Bronchial epithelial cell (primary cell): ENCODE measurements at regions not wholly inside any gene's neighbourhood (a gene's known extent, or its start where the extent isn't known, plus 50 kb on each side); places are given as distances from the start of the nearest gene placed in this dataset.
A peak's percentile ranks its signal among the peaks of the same experiment; 100 is the strongest.

Experiments used
- DNase-seq: peaks from one replicate; pipeline ENCODE4 v3.0.0-alpha.2; 2010; ENCODE audit warnings: low read depth
- FAIRE-seq: peaks from 2 replicates; lab custom pipeline; 2011; peaks lifted over from hg19 to GRCh38; lab: Jason Lieb, UNC
- H3K27me3 ChIP-seq: 2 replicates; pipeline ENCODE4 v1.5.1; 2011; ENCODE audit warnings: low read length; ENCODE audit not compliant: control insufficient read depth, insufficient read depth
- H3K36me3 ChIP-seq: 2 replicates; pipeline ENCODE4 v1.5.1; 2011; ENCODE audit warnings: low read length; ENCODE audit not compliant: control insufficient read depth, insufficient read depth
- H3K4me3 ChIP-seq: 2 replicates; pipeline ENCODE4 v1.5.1; 2011; ENCODE audit warnings: mild to moderate bottlenecking, low read depth, low read length, control low read depth
- TF ChIP-seq, protein P1 (sequence below): IDR thresholded peaks from 2 replicates; pipeline ENCODE4 v1.5.1; 2011; ENCODE audit warnings: mild to moderate bottlenecking, moderate library complexity, low read length, control low read depth, inconsistent platforms; ENCODE audit not compliant: insufficient read depth, severe bottlenecking

DNA sequence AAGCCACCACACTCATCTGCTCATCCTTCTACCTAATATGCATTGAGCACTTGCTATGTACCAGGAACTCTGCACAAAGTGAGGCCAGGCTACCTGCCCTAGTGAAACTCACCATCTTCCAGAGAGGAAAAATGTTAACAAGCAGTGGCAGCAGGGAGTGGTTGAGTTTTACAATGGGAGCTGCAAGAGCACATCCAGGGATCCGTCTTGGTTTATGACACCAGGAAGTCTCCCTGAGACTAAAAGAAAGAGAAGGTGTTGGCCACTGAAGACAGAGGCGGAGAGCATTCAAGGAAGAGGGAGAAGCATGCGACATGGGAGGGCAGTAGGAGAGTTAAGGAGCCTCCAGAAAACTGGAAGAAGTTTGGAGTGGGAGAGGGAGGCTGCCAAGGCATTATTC is 178.1 kb upstream of the CPEB2 start:
- Histone ChIP-seq H3K4me3 (no peak overlapping the region), H3K27me3 (no peaks in the 10 kb centered on the region), H3K36me3 (no peaks in the 10 kb centered on the region)
- FAIRE-seq (no peak), DNase-seq (no peak)
- TF ChIP-seq, protein P1, sequence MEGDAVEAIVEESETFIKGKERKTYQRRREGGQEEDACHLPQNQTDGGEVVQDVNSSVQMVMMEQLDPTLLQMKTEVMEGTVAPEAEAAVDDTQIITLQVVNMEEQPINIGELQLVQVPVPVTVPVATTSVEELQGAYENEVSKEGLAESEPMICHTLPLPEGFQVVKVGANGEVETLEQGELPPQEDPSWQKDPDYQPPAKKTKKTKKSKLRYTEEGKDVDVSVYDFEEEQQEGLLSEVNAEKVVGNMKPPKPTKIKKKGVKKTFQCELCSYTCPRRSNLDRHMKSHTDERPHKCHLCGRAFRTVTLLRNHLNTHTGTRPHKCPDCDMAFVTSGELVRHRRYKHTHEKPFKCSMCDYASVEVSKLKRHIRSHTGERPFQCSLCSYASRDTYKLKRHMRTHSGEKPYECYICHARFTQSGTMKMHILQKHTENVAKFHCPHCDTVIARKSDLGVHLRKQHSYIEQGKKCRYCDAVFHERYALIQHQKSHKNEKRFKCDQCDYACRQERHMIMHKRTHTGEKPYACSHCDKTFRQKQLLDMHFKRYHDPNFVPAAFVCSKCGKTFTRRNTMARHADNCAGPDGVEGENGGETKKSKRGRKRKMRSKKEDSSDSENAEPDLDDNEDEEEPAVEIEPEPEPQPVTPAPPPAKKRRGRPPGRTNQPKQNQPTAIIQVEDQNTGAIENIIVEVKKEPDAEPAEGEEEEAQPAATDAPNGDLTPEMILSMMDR = no peak

- no peaks in the 10 kb centered on the region for H3K36me3 ChIP-seq
- FAIRE-seq (no peak), DNase-seq (no peak)
- H3K27me3 ChIP-seq = no peaks in the 10 kb centered on the region
- TF ChIP-seq, protein P1 = no peak
- no peak overlapping the region for H3K4me3 ChIP-seq
Measured at GRCh38 chr4:14827111-14827510, 175.2 kb upstream of the CPEB2 start.

DNA sequence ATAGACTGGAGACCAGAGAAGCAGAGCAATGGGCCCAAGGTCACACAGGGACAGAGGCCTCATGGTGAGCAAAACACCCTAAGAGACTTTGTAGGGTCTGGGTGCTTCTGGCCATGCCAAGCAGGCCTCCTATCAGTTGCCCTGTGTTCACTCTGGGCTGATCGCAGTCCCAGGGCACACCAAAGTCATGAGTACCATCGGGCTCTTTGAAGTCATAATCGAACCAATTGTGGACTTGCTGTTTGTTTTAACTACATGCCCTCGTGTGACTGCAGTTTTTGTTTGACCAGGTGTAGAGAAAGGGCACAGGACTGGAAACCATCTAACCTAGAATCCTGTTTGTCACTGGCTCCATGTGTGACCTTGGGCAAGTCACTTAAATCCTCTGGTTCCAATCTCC is 172.5 kb upstream of the CPEB2 start:
- FAIRE-seq = no peak
- H3K27me3 ChIP-seq = no peaks in the 10 kb centered on the region

DNA sequence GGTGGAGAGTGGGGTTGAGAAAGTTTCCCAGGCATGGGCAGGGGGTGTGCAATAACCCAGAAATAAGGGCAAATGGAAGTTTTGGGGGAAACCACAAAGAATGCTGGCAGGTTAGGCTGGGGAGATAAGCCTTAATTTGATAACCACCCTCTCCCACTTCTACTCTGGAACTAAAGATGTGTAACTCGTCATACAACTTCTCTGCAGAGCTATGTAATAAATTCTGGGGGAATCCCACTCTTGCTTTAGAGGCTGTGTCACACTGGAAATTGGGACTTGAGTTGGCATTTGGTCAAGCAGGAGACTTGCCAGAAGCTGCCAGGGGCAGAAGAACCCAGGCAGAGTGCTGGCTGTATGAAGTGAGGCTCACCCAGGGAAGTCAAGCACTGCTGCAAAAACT is 170.9 kb upstream of the CPEB2 start:
- FAIRE-seq = no peak
- no peak overlapping the region for H3K4me3 ChIP-seq
- peak; percentile 32 for DNase-seq
- TF ChIP-seq, protein P1 = no peak
- H3K36me3 ChIP-seq = no peaks in the 10 kb centered on the region
- no peaks in the 10 kb centered on the region for H3K27me3 ChIP-seq

More for the DNA sequence above, 172.5 kb upstream of the CPEB2 start:
- no peak for DNase-seq
- H3K36me3 ChIP-seq = no peaks in the 10 kb centered on the region
- no peak overlapping the region for H3K4me3 ChIP-seq
- TF ChIP-seq, protein P1 = no peak

- DNase-seq (no peak), FAIRE-seq (peak; percentile 7)
- no peaks in the 10 kb centered on the region for H3K27me3 ChIP-seq
- H3K4me3 ChIP-seq = no peak overlapping the region
- no peaks in the 10 kb centered on the region for H3K36me3 ChIP-seq
- TF ChIP-seq, protein P1 = no peak
Measured at GRCh38 chr4:14833053-14833452, 169.2 kb upstream of the CPEB2 start.

- TF ChIP-seq, protein P1 = no peak
- H3K4me3 ChIP-seq = no peak overlapping the region
- H3K36me3 ChIP-seq = no peaks in the 10 kb centered on the region
- H3K27me3 ChIP-seq = no peaks in the 10 kb centered on the region
- FAIRE-seq (no peak), DNase-seq (no peak)
Measured at GRCh38 chr4:14834382-14834781, 167.9 kb upstream of the CPEB2 start.
